Tibial nerve (tissue), 4 donors: ENCODE measurements at regions not wholly inside any gene's neighbourhood (a gene's known extent, or its start where the extent isn't known, plus 50 kb on each side); places are given as distances from the start of the nearest gene placed in this dataset.

Experiments
- DNase-seq, 2 donors: peaks; one replicate each; pipeline ENCODE4 v3.0.0-alpha.2; 2019; ENCODE audit warnings: low spot score in 2 of 2
- H3K27ac ChIP-seq, 4 donors: fragments of 200-600 bp; sonication (generic) in 3 of 4; one replicate each; pipeline ENCODE4 v1.5.1; 2017 to 2019; ENCODE audit warnings: mild to moderate bottlenecking in 1 of 4
- H3K27me3 ChIP-seq, 2 donors: fragments of 200-600 bp; sonication (generic) in 1 of 2; one replicate each; pipeline versions ENCODE4 v1.5.1 to v1.6.0; 2017 to 2019
- H3K36me3 ChIP-seq, 3 donors: fragments of 200-600 bp; sonication (generic); one replicate each; pipeline ENCODE4 v1.5.1; 2018 to 2019
- H3K4me1 ChIP-seq, 4 donors: fragments of 200-600 bp; sonication (generic) in 3 of 4; one replicate each; pipeline ENCODE4 v1.5.1; 2017 to 2019
- H3K4me3 ChIP-seq, 4 donors: fragments of 200-600 bp; sonication (generic) in 3 of 4; one replicate each; pipeline ENCODE4 v1.5.1; 2017 to 2019; ENCODE audit warnings: mild to moderate bottlenecking in 1 of 4, moderate library complexity in 1 of 4
- H3K9me3 ChIP-seq, 4 donors: fragments of 200-600 bp; sonication (generic) in 3 of 4; one replicate each; pipeline ENCODE4 v1.5.1; 2017 to 2019
- EP300 ChIP-seq, 2 donors: sonication (generic); formaldehyde crosslinking; IDR thresholded peaks; one replicate each; pipeline ENCODE4 v1.6.1; 2017; ENCODE audit warnings: antibody characterized with exemption in 2 of 2, mild to moderate bottlenecking in 1 of 2
- POLR2A ChIP-seq, 2 donors: fragments of 450-650 bp; IDR thresholded peaks; one replicate each; pipeline ENCODE4 v1.6.1; 2017; ENCODE audit warnings: antibody characterized with exemption in 2 of 2, mild to moderate bottlenecking in 2 of 2, moderate library complexity in 2 of 2
- WGBS, 2 donors: methylation state at CpG; one replicate each; pipeline ENCODE4 v1.1.5; 2018; 5-methylcytosine and 5-hydroxymethylcytosine counted together
- TF ChIP-seq, protein P1 (sequence below), 5 experiments: fragments of 200-600 bp in 3 of 5; fragments of 450-650 bp in 2 of 5; sonication (generic) in 3 of 5; IDR thresholded peaks; one replicate each; pipeline ENCODE4 v1.5.1; 2016 to 2019; ENCODE audit warnings: antibody characterized with exemption in 5 of 5, mild to moderate bottlenecking in 3 of 5, moderate library complexity in 2 of 5

DNA sequence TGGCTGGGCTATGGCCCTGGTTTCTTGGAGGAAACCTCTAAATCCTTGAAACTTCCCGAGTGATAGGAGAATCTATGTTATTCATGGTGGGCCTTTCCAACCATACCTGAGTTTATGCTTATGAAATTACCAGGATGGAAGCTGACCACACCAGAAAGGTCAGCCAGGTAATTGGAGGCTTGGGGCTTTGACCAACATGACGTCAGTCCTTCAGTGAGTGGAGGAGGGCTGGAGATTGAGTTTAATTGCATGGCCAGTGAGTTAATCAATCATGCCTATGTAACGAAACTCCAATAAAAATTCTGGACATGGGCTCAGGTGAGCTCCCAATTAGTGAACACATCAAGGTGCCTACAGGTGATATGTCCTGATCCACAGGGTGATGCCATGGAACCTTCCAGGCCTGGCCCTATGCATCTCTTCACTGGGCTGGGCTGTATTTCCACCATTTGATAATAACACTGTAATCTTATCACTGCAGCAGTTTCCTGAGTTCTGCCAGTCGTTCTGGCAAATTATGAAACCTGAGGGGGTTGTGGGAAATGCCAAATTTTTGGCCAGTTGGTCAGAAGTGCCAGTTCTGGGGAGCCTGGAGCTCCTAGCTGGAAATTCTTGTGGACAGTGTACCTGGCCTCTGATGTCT, 106.5 kb downstream of the CDH26 start:
- WGBS, 2 donors: 89 to 94% methylated on average over 3 to 4 of the region's 4 CpGs
- Histone ChIP-seq H3K4me1 (peaks cover 0 to 44% (median 18%) of the 10 kb centered on the region in 4 donors), H3K27me3 (no peaks in the 10 kb centered on the region), H3K4me3 (no peak overlapping the region), H3K27ac (peak overlapping the region in 1 of 4 donors; percentile 61), H3K36me3 (no peaks in the 10 kb centered on the region), H3K9me3 (no peaks in the 10 kb centered on the region)
- DNase-seq: no peak
- no peak for TF ChIP-seq EP300 (IDR thresholded peaks at IDR 0.05)
- TF ChIP-seq POLR2A (IDR thresholded peaks at IDR 0.05): no peak
- TF ChIP-seq, protein P1, sequence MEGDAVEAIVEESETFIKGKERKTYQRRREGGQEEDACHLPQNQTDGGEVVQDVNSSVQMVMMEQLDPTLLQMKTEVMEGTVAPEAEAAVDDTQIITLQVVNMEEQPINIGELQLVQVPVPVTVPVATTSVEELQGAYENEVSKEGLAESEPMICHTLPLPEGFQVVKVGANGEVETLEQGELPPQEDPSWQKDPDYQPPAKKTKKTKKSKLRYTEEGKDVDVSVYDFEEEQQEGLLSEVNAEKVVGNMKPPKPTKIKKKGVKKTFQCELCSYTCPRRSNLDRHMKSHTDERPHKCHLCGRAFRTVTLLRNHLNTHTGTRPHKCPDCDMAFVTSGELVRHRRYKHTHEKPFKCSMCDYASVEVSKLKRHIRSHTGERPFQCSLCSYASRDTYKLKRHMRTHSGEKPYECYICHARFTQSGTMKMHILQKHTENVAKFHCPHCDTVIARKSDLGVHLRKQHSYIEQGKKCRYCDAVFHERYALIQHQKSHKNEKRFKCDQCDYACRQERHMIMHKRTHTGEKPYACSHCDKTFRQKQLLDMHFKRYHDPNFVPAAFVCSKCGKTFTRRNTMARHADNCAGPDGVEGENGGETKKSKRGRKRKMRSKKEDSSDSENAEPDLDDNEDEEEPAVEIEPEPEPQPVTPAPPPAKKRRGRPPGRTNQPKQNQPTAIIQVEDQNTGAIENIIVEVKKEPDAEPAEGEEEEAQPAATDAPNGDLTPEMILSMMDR (IDR thresholded peaks at IDR 0.05): no peak

DNA sequence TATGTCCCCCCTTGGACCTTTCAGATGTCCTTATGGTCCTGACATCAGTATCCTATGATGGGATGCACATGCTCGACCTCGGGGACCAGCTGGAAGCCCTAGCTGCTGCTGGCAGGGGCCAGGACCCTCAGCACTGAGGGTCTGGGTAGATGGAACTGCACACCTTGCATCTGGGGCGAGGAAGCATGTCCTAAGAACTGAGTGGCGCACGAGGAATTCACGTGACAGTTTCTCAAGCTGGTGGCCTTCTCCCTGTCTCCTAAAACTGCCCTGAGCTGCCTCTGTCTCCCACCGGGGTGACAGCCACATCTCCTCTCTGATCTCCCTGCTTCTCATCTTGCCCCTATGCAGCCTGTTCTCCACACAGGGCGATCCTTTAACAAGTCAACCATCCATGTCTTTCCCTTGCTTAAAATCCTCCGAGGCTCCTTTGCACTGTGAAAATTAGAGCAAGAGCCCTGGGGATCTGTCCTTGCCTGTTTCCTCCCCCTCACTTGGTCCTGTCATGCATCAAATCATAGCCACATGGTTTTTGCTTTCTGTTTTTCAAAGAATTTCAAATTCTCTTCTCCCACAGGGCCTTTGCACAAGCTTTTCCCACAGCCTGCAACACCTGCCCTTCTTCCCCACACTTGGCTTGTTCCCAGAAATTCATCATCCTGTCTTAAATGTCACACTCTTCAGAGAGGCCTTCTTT, 107.7 kb downstream of the CDH26 start:
- Histone ChIP-seq H3K27ac (no peak overlapping the region), H3K27me3 (no peaks in the 10 kb centered on the region), H3K4me3 (no peak overlapping the region), H3K36me3 (no peaks in the 10 kb centered on the region), H3K9me3 (no peaks in the 10 kb centered on the region), H3K4me1 (peaks cover 0 to 33% (median 18%) of the 10 kb centered on the region in 4 donors)
- DNase-seq: no peak
- no peak for TF ChIP-seq EP300 (IDR thresholded peaks at IDR 0.05)
- TF ChIP-seq POLR2A (IDR thresholded peaks at IDR 0.05): no peak
- TF ChIP-seq, protein P1 (IDR thresholded peaks at IDR 0.05): no peak
- WGBS, 2 donors: 93 to 97% methylated on average over 9 of the region's 9 CpGs

DNA sequence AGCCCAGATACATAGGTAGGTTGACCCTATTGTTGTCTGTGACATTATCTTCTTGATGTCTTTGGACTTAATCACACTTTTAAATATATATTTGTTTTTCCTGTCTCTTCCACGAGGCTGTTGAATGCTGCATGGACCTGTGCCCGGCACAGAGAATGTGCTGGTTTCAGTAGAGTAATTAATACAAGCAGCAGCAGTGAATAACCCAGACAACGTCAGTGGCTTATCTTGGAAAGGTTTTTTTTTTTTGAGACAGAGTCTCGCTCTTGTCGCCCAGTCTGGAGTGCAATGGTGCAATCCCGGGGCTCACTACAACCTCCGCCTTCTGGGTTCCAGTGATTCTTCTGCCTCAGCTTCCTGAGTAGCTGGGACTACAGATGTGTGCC, 108.2 kb downstream of the CDH26 start:
- Histone ChIP-seq H3K4me1 (peaks cover 0 to 28% (median 18%) of the 10 kb centered on the region in 4 donors), H3K4me3 (no peak overlapping the region), H3K27ac (no peak overlapping the region), H3K9me3 (no peaks in the 10 kb centered on the region), H3K36me3 (no peaks in the 10 kb centered on the region), H3K27me3 (no peaks in the 10 kb centered on the region)
- WGBS, 2 donors: 79 to 84% methylated on average over 7 of the region's 7 CpGs
- no peak for TF ChIP-seq EP300 (IDR thresholded peaks at IDR 0.05)
- TF ChIP-seq, protein P1 (IDR thresholded peaks at IDR 0.05): no peak
- TF ChIP-seq POLR2A (IDR thresholded peaks at IDR 0.05): no peak
- DNase-seq: no peak

DNA sequence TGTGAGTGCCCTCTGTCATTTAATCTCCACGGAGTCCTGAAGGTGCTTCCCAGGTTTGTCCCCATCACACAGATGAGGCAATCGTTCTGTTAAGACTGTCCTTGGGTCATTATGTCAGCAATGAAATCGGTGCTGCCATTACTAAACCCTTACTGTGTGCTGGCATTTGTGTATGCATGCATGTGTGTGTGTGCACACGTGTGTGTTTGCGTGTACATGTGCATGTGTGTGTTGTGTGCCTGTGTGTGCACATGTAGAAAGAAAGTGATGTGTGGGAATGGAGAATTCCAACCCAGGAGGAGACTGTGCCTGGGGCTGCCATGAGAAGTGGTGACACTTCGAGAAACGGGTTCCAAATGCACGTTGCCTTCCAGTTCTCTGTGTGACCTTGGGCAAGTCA, 110.3 kb downstream of the CDH26 start:
- Histone ChIP-seq H3K36me3 (no peaks in the 10 kb centered on the region), H3K27ac (no peak overlapping the region), H3K9me3 (no peaks in the 10 kb centered on the region), H3K4me3 (no peak overlapping the region), H3K4me1 (peaks cover 0 to 7% (median 2%) of the 10 kb centered on the region in 4 donors), H3K27me3 (no peaks in the 10 kb centered on the region)
- 87 to 92% methylated on average over 8 of the region's 8 CpGs for WGBS, 2 donors
- DNase-seq: no peak
- no peak for TF ChIP-seq POLR2A (IDR thresholded peaks at IDR 0.05)
- TF ChIP-seq, protein P1 (IDR thresholded peaks at IDR 0.05): no peak
- no peak for TF ChIP-seq EP300 (IDR thresholded peaks at IDR 0.05)

DNA sequence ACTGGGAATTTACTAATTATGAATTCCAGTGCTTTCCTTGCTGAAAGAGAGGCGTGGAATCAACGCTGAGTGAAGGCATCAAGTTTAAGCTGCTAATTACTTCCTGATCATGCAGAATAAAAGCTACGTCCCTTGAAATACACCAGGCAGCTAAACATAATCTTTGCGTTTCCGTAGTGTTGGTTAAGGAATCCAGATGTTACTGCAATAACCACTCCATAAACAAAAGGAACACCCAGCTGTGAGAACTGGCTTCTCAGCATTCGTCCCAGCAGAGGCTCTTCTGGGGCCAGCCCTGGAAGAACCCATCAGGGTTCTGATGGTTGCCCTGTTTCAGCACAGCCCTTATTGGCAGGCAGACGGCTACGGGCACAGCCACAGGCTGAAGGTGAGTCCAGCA, 111.4 kb downstream of the CDH26 start:
- DNase-seq: no peak
- no peak overlapping the region for H3K4me3 ChIP-seq
- no peaks in the 10 kb centered on the region for H3K36me3 ChIP-seq
- H3K27me3 ChIP-seq: no peaks in the 10 kb centered on the region
- no peaks in the 10 kb centered on the region for H3K4me1 ChIP-seq
- H3K27ac ChIP-seq: no peak overlapping the region
- WGBS, 2 donors: 66 to 73% methylated on average over 8 of the region's 8 CpGs
- TF ChIP-seq EP300 (IDR thresholded peaks at IDR 0.05) (no peak), POLR2A (IDR thresholded peaks at IDR 0.05) (no peak)
- H3K9me3 ChIP-seq: no peaks in the 10 kb centered on the region
